ENCODE measurements at regions not wholly inside any gene's neighbourhood (a gene's known extent, or its start where the extent isn't known, plus 50 kb on each side); places are given as distances from the start of the nearest gene placed in this dataset.
A peak's percentile ranks its signal among the peaks of the same experiment; 100 is the strongest.

DNA sequence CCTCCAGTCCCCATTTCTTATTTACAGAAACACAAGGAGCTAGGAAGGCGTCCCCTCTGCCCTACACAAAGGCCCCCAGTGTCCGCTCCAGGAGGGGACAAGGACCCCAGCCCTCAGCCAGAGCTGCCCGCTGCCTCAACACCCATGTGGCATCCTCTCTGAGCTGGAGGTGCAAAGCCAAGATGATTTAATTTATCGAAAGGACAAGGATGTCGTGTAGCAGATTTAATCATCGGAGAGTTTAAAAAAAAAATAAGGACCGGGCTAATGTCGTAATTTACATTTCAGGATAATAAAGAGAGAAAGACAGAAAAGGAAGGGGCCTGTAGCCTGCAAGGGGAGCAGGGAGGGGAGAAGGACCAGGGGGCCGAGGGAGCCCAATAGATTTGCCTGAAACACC is 68.3 kb upstream of the CASZ1 start:
- TF ChIP-seq EGR1 (IDR thresholded peaks at IDR 0.05) (no peak), NFIC (IDR thresholded peaks at IDR 0.05) (no peak), EP300 (IDR thresholded peaks at IDR 0.05; ENCODE audit: borderline replicate concordance) (no peak), CREB1 (IDR thresholded peaks at IDR 0.05; ENCODE audit: low read depth) (no peak)
- TF ChIP-seq, protein P1, sequence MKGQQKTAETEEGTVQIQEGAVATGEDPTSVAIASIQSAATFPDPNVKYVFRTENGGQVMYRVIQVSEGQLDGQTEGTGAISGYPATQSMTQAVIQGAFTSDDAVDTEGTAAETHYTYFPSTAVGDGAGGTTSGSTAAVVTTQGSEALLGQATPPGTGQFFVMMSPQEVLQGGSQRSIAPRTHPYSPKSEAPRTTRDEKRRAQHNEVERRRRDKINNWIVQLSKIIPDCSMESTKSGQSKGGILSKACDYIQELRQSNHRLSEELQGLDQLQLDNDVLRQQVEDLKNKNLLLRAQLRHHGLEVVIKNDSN (IDR thresholded peaks at IDR 0.05) = no peak
- TF ChIP-seq, protein P2, sequence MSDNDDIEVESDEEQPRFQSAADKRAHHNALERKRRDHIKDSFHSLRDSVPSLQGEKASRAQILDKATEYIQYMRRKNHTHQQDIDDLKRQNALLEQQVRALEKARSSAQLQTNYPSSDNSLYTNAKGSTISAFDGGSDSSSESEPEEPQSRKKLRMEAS (IDR thresholded peaks at IDR 0.05) = no peak

DNA sequence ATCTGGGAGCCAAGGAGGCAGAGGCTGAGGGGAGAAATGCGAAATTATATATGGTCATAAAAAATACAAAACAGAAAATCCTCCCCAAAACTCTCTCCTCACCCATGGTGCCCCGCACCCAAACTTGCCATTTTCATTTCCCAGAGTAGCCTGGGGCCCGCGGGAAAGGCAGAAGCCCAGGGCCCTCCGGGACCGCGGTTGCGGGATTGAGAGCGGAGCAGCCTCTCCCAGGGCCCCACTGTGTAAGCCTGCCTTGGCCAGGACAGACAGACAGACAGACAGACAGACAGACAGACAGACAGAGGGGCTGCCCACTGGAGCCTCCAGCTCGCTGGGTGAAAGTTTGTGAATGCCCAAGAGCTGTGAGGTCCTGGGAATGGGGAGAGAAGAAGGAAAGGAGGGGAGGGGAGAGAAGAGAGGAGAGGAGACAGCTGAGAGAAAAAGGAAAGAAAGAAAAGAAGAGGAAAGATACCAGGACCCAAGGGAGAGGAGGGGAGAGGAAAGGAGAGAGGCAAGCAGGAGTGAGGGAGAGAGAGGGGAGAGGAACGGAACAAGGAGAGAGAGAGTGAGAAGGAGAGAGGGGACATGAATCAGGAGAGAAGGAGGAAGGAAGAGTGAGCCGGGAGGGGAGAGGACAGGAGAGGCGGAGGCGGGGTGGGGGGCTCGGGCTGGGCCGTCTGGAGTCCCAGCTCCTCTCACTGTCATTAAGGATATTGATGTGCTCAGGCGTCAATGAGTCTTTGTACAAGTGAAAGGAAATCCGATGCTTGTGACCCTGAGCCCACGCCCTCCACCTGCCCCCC is 69.3 kb upstream of the CASZ1 start:
- no peak for TF ChIP-seq CEBPB (IDR thresholded peaks at IDR 0.05)
- no peak for TF ChIP-seq TCF12 (IDR thresholded peaks at IDR 0.05; ENCODE audit: low read depth)
- TF ChIP-seq, protein P3, sequence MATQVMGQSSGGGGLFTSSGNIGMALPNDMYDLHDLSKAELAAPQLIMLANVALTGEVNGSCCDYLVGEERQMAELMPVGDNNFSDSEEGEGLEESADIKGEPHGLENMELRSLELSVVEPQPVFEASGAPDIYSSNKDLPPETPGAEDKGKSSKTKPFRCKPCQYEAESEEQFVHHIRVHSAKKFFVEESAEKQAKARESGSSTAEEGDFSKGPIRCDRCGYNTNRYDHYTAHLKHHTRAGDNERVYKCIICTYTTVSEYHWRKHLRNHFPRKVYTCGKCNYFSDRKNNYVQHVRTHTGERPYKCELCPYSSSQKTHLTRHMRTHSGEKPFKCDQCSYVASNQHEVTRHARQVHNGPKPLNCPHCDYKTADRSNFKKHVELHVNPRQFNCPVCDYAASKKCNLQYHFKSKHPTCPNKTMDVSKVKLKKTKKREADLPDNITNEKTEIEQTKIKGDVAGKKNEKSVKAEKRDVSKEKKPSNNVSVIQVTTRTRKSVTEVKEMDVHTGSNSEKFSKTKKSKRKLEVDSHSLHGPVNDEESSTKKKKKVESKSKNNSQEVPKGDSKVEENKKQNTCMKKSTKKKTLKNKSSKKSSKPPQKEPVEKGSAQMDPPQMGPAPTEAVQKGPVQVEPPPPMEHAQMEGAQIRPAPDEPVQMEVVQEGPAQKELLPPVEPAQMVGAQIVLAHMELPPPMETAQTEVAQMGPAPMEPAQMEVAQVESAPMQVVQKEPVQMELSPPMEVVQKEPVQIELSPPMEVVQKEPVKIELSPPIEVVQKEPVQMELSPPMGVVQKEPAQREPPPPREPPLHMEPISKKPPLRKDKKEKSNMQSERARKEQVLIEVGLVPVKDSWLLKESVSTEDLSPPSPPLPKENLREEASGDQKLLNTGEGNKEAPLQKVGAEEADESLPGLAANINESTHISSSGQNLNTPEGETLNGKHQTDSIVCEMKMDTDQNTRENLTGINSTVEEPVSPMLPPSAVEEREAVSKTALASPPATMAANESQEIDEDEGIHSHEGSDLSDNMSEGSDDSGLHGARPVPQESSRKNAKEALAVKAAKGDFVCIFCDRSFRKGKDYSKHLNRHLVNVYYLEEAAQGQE (IDR thresholded peaks at IDR 0.05; ENCODE audit: low read depth) = no peak
- TF ChIP-seq TEAD4 (IDR thresholded peaks at IDR 0.05) = no peak
- no peak for TF ChIP-seq EP300 (IDR thresholded peaks at IDR 0.05; ENCODE audit: borderline replicate concordance)
- no peak for TF ChIP-seq ZBTB7A (IDR thresholded peaks at IDR 0.05; ENCODE audit: low read depth)
- TF ChIP-seq CREB1 (IDR thresholded peaks at IDR 0.05; ENCODE audit: low read depth) = no peak
- TF ChIP-seq, protein P1 (IDR thresholded peaks at IDR 0.05) = no peak

DNA sequence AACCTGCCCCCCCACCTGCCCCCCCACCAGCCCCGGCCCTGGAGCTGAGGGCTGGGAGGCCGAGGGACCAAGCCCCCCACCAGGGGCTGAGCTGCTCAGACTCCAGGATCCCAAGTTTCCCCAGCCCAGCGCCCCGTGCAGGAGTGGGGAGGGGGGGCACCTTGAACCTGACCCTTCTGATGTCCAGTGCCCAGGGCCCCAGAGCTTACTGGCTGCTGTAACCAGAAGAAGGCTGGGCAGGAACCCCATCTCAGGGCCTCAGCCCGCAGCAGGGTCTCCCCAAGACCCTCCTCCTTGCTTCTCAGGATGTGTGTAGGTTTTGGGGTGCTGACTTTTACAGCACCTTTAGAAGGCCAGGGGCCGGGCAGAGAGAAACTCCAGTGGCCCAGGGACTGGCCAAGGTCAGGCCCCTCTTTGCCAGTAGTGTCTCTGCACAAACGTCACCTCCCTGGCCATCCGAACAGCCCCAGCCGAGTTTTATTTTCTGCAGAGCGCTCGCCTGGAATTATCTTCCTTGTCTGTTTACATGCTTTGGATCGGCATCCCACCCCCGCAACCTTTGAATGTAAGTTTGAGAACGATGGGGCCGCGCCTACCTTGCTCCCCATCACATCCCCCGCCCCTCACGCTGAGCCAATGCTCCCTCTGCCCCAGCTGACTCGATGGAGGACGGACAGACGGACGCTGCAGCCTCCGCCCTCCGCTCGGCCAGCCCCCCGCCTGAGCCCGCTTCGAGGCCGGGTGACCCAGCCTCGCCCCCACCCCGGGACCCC is 70.1 kb upstream of the CASZ1 start:
- TF ChIP-seq, protein P2 (IDR thresholded peaks at IDR 0.05) = no peak
- TF ChIP-seq EGR1 (IDR thresholded peaks at IDR 0.05) (0 out of 2 replicates have a peak, but pooled peaks have one; percentile 28), NFIC (IDR thresholded peaks at IDR 0.05) (no peak)

DNA sequence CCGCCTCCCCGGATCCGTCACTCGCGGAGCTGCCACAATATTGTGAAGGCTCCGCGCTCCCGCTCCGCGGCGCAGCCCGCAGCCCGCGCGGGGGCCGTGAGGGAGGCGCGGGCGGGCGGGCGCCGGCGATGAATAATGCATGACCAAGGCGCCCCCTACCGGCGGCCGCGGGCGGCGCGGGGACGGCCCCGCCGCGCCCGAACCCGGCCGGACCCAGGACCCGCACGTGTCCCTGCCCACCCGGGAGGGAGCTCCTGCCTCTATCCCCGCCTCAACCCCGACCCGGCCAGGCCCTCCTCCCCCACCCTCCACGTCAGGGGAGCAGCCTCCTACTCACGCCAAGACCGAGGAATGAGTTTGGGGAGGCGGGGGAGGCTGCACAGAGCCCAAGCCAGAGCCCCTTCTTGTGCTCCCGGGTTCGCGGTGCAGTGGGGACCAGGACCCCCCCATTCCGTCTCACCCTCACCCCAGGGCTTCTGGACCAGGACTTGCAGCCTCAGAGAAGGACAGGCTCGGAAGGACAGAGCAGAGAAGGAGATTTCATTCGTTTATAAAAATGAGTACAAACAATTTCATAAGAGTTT is 70.8 kb upstream of the CASZ1 start:
- TF ChIP-seq, protein P1 (IDR thresholded peaks at IDR 0.05) = no peak
- TF ChIP-seq TAF1 (IDR thresholded peaks at IDR 0.05; ENCODE audit: low read depth) (no peak), RAD21 (IDR thresholded peaks at IDR 0.05; ENCODE audit: low read depth) (peak; percentile 66), ZBTB7A (IDR thresholded peaks at IDR 0.05; ENCODE audit: low read depth) (peak; percentile 67; the same call in 1 of the 2 replicates), EGR1 (IDR thresholded peaks at IDR 0.05) (no peak), TCF12 (IDR thresholded peaks at IDR 0.05; ENCODE audit: low read depth) (no peak), CEBPB (IDR thresholded peaks at IDR 0.05) (no peak)
- TF ChIP-seq, protein P2 (IDR thresholded peaks at IDR 0.05) = peak; percentile 27; the same call in 1 of the 2 replicates

DNA sequence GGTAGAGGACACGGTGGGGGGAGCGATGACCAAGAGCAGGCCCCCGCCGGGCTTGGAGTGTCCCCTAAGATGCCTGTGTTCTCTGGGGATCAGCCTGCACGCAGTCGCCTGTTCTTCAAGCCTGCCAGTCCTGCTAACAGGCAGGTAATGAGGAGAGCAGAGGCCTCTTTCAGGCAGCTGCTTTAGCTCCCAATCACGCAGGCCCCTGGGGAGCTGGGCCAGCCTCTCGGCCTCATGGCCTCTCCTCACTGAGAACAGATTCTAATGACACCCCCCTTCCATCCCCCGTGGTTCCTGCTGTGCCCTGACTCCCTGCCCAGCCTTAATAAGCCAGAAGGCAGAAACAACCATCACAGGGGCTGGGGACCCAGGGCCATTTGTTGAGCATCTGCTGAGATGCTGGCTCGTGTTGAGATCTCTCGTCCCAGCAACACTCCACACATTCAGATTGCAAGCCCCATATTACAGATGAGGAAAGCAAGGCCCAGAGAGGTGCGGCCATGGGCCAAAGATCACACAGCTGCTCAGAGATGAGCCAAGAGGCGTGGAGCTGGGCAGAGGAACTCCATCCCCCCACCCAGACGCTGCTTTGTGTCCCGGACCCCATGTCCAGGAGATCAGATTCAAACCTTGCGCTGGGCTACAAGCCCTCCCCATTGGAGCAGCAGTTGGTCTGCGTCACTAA is 71.6 kb upstream of the CASZ1 start:
- TF ChIP-seq EP300 (IDR thresholded peaks at IDR 0.05; ENCODE audit: borderline replicate concordance) = no peak
- TF ChIP-seq ZBTB7A (IDR thresholded peaks at IDR 0.05; ENCODE audit: low read depth) = no peak
- TF ChIP-seq, protein P2 (IDR thresholded peaks at IDR 0.05) = no peak
- TF ChIP-seq, protein P3 (IDR thresholded peaks at IDR 0.05; ENCODE audit: low read depth) = no peak
- no peak for TF ChIP-seq TCF12 (IDR thresholded peaks at IDR 0.05; ENCODE audit: low read depth)
- no peak for TF ChIP-seq RAD21 (IDR thresholded peaks at IDR 0.05; ENCODE audit: low read depth)
- no peak for TF ChIP-seq EGR1 (IDR thresholded peaks at IDR 0.05)
- TF ChIP-seq FOXM1 (IDR thresholded peaks at IDR 0.05; ENCODE audit: borderline replicate concordance, low read depth) = no peak
- TF ChIP-seq TEAD4 (IDR thresholded peaks at IDR 0.05) = no peak
- no peak for TF ChIP-seq CREB1 (IDR thresholded peaks at IDR 0.05; ENCODE audit: low read depth)
- no peak for TF ChIP-seq TAF1 (IDR thresholded peaks at IDR 0.05; ENCODE audit: low read depth)

Data from Ishikawa (cell line).